Natural killer cell (primary cell): ENCODE measurements at regions not wholly inside any gene's neighbourhood (a gene's known extent, or its start where the extent isn't known, plus 50 kb on each side); places are given as distances from the start of the nearest gene placed in this dataset.

Experiments
- ATAC-seq, 3 donors: fragments of 150-1000 bp in 2 of 3; fragments of 200-7000 bp in 1 of 3; cut with Tn5 transposase; 1 replicate in 1 of 3; 2 replicates in 2 of 3; pipeline ENCODE4 v1.10.0; 2021; ENCODE audit warnings: mild to moderate bottlenecking in 2 of 3, moderate library complexity in 2 of 3
- DNase-seq, 2 donors: peaks; one replicate each; pipeline versions ENCODE4 v3.0.0 to v3.0.0-alpha.2; 2013 to 2021; ENCODE audit warnings: mixed read lengths in 1 of 2
- H3K27ac ChIP-seq: one replicate; pipeline ENCODE4 v1.5.1; 2013; ENCODE audit warnings: mild to moderate bottlenecking, low read length
- H3K27me3 ChIP-seq: one replicate; pipeline ENCODE4 v1.6.1; 2013; ENCODE audit warnings: low read length; ENCODE audit not compliant: control insufficient read depth, insufficient read depth
- H3K36me3 ChIP-seq: one replicate; pipeline ENCODE4 v1.6.1; 2013; ENCODE audit warnings: low read length; ENCODE audit not compliant: control insufficient read depth, insufficient read depth
- H3K4me1 ChIP-seq: one replicate; pipeline ENCODE4 v1.6.1; 2013; ENCODE audit warnings: low read length; ENCODE audit not compliant: control insufficient read depth, insufficient read depth
- H3K4me3 ChIP-seq: one replicate; pipeline ENCODE4 v1.5.1; 2013; ENCODE audit warnings: low read length
- H3K9me3 ChIP-seq: one replicate; pipeline ENCODE4 v1.6.1; 2013; ENCODE audit warnings: low read length; ENCODE audit not compliant: control insufficient read depth, insufficient read depth
- H3K27ac Mint-ChIP-seq, 2 donors: one replicate each; pipeline ENCODE4 v1.8.0; 2022; ENCODE audit warnings: mild to moderate bottlenecking in 2 of 2, mixed read lengths in 2 of 2, moderate library complexity in 1 of 2
- H3K27me3 Mint-ChIP-seq, 2 donors: one replicate each; pipeline ENCODE4 v1.8.0; 2022; ENCODE audit warnings: low read depth in 2 of 2, mixed read lengths in 2 of 2
- H3K36me3 Mint-ChIP-seq: one replicate; pipeline ENCODE4 v1.8.0; 2022; ENCODE audit warnings: mixed read lengths
- H3K4me1 Mint-ChIP-seq, 2 donors: one replicate each; pipeline ENCODE4 v1.8.0; 2022; ENCODE audit warnings: mixed read lengths in 2 of 2
- H3K4me3 Mint-ChIP-seq: one replicate; pipeline ENCODE4 v1.8.0; 2022; ENCODE audit warnings: mild to moderate bottlenecking, moderate library complexity, mixed read lengths
- H3K9me3 Mint-ChIP-seq, 2 donors: one replicate each; pipeline ENCODE4 v1.8.0; 2022; ENCODE audit warnings: mixed read lengths in 2 of 2
- WGBS: methylation state at CpG from one replicate; pipeline ENCODE4 v1.1.7; 2013; ENCODE audit warnings: missing lambda C conversion rate; ENCODE audit not compliant: insufficient coverage; 5-methylcytosine and 5-hydroxymethylcytosine counted together
- intact Hi-C: fragments of 100-400 bp; cut with micrococcal nuclease; formaldehyde crosslinking; loops from one replicate; pipeline ENCODE4 v1.14.2; 2022
- TF ChIP-seq, protein P1 (sequence below): fragments of 200-600 bp; IDR thresholded peaks from one replicate; pipeline ENCODE4 v1.8.0; 2022; ENCODE audit warnings: antibody characterized with exemption

DNA sequence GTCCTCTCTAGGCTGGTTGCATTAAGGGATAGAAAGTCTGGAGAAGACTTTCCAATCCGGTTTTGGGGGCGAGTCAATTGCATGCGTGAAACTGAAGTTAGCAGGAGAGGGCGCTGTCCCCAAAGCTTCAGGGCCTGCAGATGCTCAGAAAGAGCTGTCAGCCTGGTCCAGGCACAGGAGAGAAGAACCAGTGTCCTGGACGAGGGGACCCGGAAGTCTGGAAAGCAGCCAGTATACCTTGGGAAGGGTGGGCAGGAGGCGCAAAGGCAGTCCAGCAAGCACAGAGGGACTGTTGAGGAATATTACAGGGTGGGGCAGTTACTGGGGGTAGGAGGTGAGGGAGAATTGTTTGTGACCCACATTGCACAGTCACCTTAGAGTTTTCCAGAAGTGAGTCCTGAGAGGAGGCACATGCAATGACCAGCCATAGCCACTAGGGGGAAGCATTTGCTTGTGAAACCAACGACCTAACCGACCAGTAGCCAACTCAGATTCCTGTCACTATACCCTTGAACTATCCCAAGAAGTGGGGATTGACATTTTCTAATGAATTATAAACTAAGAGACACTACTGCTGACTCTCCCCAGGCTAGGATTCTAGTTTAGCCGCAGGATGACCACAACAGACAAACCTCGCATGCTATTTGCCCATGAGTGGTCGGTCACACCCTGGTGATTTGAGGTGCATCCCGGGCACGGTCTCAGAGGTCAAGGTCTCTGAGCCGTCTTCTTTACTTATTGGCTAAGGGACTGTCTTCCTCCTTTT is 172.8 kb downstream of the RDH14 start:
- ATAC-seq: peak; percentile 59 to 80 (median 71)
- no peaks in the 10 kb centered on the region for H3K4me1 Mint-ChIP-seq
- TF ChIP-seq, protein P1, sequence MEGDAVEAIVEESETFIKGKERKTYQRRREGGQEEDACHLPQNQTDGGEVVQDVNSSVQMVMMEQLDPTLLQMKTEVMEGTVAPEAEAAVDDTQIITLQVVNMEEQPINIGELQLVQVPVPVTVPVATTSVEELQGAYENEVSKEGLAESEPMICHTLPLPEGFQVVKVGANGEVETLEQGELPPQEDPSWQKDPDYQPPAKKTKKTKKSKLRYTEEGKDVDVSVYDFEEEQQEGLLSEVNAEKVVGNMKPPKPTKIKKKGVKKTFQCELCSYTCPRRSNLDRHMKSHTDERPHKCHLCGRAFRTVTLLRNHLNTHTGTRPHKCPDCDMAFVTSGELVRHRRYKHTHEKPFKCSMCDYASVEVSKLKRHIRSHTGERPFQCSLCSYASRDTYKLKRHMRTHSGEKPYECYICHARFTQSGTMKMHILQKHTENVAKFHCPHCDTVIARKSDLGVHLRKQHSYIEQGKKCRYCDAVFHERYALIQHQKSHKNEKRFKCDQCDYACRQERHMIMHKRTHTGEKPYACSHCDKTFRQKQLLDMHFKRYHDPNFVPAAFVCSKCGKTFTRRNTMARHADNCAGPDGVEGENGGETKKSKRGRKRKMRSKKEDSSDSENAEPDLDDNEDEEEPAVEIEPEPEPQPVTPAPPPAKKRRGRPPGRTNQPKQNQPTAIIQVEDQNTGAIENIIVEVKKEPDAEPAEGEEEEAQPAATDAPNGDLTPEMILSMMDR: peak; percentile 82
- no peak overlapping the region for H3K4me3 Mint-ChIP-seq
- Histone ChIP-seq H3K27ac (no peak overlapping the region), H3K4me3 (no peak overlapping the region), H3K4me1 (no peaks in the 10 kb centered on the region), H3K27me3 (no peaks in the 10 kb centered on the region), H3K9me3 (no peaks in the 10 kb centered on the region), H3K36me3 (no peaks in the 10 kb centered on the region)
- 59% methylated on average over 15 of the region's 15 CpGs for WGBS
- H3K9me3 Mint-ChIP-seq: no peaks in the 10 kb centered on the region
- H3K36me3 Mint-ChIP-seq: no peaks in the 10 kb centered on the region
- intact Hi-C loops: loop anchor here (1.0 kb wide), 1 partner anchor 1476 kb away; no protein-coding TSS in a partner anchor
- peak; percentile 44 to 72 for DNase-seq
- H3K27me3 Mint-ChIP-seq: no peaks in the 10 kb centered on the region
- no peak overlapping the region for H3K27ac Mint-ChIP-seq

DNA sequence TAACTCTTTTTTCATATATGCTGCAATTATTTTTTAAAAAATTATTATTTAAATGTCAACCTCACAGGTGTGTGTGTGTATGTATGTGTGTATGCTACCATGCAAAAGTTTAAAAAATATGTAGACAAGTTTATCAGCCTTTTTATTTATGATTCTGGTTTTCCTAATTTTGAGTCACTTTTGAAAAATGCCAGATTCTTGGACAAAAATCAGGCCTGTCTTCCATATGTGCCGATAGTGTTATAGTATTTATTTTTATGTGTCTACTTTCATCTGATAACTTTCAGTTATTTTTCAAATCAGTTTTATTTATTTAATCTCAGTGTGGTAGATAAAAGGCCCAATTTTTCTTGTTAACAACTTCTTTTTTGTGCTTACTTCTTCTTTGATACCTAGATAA is 176.2 kb downstream of the RDH14 start:
- Mint-ChIP-seq H3K36me3 (no peaks in the 10 kb centered on the region), H3K4me1 (no peaks in the 10 kb centered on the region), H3K9me3 (no peaks in the 10 kb centered on the region), H3K4me3 (no peak overlapping the region), H3K27ac (no peak overlapping the region), H3K27me3 (no peaks in the 10 kb centered on the region)
- Histone ChIP-seq H3K4me1 (no peaks in the 10 kb centered on the region), H3K27me3 (no peaks in the 10 kb centered on the region), H3K36me3 (no peaks in the 10 kb centered on the region), H3K4me3 (no peak overlapping the region), H3K9me3 (no peaks in the 10 kb centered on the region), H3K27ac (no peak overlapping the region)
- WGBS: no CpG with 5 or more reads among the region's 1 CpG
- ATAC-seq (no peak), DNase-seq (no peak)
- intact Hi-C loops: no loop called here
- TF ChIP-seq, protein P1: no peak

DNA sequence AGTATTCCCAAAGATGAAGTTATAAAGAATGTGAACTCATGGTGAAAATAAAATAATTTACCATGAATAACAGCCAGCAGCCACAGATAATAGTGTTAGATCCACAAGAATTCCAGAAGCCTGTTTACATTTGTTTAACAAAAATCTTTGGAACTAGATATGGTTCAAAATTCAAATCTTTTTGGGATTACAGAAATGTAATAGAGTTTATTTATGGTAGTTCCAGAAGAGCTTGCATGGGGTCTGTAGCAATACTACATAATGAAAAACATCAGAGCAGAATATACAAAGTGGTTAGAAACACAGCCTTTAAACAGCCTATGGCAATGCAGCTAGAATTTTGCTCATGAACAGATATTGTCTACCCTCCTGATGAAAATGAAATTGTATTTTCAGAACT is 179.1 kb downstream of the RDH14 start:
- Histone ChIP-seq H3K27me3 (no peaks in the 10 kb centered on the region), H3K27ac (no peak overlapping the region), H3K36me3 (no peaks in the 10 kb centered on the region), H3K4me1 (no peaks in the 10 kb centered on the region), H3K9me3 (no peaks in the 10 kb centered on the region), H3K4me3 (no peak overlapping the region)
- Mint-ChIP-seq H3K9me3 (no peaks in the 10 kb centered on the region), H3K4me3 (no peak overlapping the region), H3K27me3 (no peaks in the 10 kb centered on the region), H3K4me1 (no peaks in the 10 kb centered on the region), H3K36me3 (no peaks in the 10 kb centered on the region), H3K27ac (no peak overlapping the region)
- ATAC-seq (no peak), DNase-seq (no peak)
- intact Hi-C loops: no loop called here
- TF ChIP-seq, protein P1: no peak

DNA sequence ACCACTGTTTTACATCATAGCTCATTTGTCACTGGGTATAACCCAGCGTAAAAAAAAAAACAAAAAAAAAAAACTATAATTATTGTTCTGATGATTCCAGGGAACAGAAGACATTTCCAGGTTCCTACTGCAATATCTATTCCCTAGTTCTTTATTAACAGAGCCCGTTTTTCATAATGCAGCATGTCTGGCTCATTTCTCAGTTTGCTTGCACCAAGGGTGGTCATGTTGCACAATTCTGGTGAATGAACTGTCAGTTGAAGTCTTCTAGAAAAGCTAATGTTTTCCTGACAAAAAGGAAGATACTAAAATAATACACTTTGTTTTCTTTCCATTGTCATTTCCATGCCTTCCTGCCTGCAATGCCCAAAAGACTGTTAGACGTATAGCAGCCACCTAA is 180.1 kb downstream of the RDH14 start:
- no peaks in the 10 kb centered on the region for H3K4me1 ChIP-seq
- H3K9me3 ChIP-seq: no peaks in the 10 kb centered on the region
- no peaks in the 10 kb centered on the region for H3K36me3 ChIP-seq
- Mint-ChIP-seq H3K4me3 (no peak overlapping the region), H3K4me1 (no peaks in the 10 kb centered on the region), H3K27me3 (no peaks in the 10 kb centered on the region), H3K9me3 (no peaks in the 10 kb centered on the region), H3K36me3 (no peaks in the 10 kb centered on the region), H3K27ac (no peak overlapping the region)
- H3K4me3 ChIP-seq: no peak overlapping the region
- intact Hi-C loops: no loop called here
- no peak for ATAC-seq
- H3K27me3 ChIP-seq: no peaks in the 10 kb centered on the region
- TF ChIP-seq, protein P1: no peak
- no peak overlapping the region for H3K27ac ChIP-seq
- no peak for DNase-seq
- 64% methylated on average over 2 of the region's 3 CpGs for WGBS
